ENCODE measurements at regions not wholly inside any gene's neighbourhood (a gene's known extent, or its start where the extent isn't known, plus 50 kb on each side); places are given as distances from the start of the nearest gene placed in this dataset.
A peak's percentile ranks its signal among the peaks of the same experiment; 100 is the strongest.
"Not testable (repeated sequence)": the region's sequence is repeated elsewhere in the genome, so short reads cannot be mapped to it uniquely, and the experiment has no call there.

GRCh38 chr6:27642744-27643456 lies 170.0 kb upstream of the ZNF184 start:
- no TSS peak for BruUV-seq (replicated peaks)
- no peak overlapping the region for H3K27ac ChIP-seq (ENCODE audit: low read length)
- H3F3A ChIP-seq (ENCODE audit: low read length, unreplicated experiment) = no peaks in the 10 kb centered on the region
- intact Hi-C loops (cut with micrococcal nuclease) = no loop called here
- no peaks in the 10 kb centered on the region for H3K9me2 ChIP-seq (replicated peaks; ENCODE audit: low read length)
- no peaks in the 10 kb centered on the region for H3K27me3 ChIP-seq (ENCODE audit: low read length)
- TF ChIP-seq, protein P1, sequence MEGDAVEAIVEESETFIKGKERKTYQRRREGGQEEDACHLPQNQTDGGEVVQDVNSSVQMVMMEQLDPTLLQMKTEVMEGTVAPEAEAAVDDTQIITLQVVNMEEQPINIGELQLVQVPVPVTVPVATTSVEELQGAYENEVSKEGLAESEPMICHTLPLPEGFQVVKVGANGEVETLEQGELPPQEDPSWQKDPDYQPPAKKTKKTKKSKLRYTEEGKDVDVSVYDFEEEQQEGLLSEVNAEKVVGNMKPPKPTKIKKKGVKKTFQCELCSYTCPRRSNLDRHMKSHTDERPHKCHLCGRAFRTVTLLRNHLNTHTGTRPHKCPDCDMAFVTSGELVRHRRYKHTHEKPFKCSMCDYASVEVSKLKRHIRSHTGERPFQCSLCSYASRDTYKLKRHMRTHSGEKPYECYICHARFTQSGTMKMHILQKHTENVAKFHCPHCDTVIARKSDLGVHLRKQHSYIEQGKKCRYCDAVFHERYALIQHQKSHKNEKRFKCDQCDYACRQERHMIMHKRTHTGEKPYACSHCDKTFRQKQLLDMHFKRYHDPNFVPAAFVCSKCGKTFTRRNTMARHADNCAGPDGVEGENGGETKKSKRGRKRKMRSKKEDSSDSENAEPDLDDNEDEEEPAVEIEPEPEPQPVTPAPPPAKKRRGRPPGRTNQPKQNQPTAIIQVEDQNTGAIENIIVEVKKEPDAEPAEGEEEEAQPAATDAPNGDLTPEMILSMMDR (conservative IDR thresholded peaks at IDR 0.05; ENCODE audit: low read depth, low read length) = no peak
- no peak for TF ChIP-seq EZH2 (IDR thresholded peaks at IDR 0.05; ENCODE audit: low read length, unreplicated experiment)
- TF ChIP-seq EZH2phosphoT487 (IDR thresholded peaks at IDR 0.05; ENCODE audit: borderline replicate concordance, low read length) = no peak
- DNase-seq (no peak), ATAC-seq (no peak)
- no peak overlapping the region for H3K4me3 ChIP-seq (ENCODE audit: low read length)
- no peaks in the 10 kb centered on the region for H3K79me2 ChIP-seq (ENCODE audit: low read length)
- no peaks in the 10 kb centered on the region for H3K36me3 ChIP-seq (ENCODE audit: low read depth, low read length)
- no peak overlapping the region for H3K9ac ChIP-seq (ENCODE audit: low read length)
- H2AFZ ChIP-seq (ENCODE audit: low read length) = no peak overlapping the region
- no peaks in the 10 kb centered on the region for H3K9me3 ChIP-seq (ENCODE audit: low read length)
- H3K4me2 ChIP-seq (ENCODE audit: low read length) = no peak overlapping the region
- no peaks in the 10 kb centered on the region for H3K4me1 ChIP-seq (ENCODE audit: insufficient read depth, low read length)
- no peaks in the 10 kb centered on the region for H4K20me1 ChIP-seq (ENCODE audit: low read length)
- POLR2A ChIA-PET (ENCODE audit: unreplicated experiment) = no interaction called here
- CTCF ChIA-PET = no interaction called here

DNA sequence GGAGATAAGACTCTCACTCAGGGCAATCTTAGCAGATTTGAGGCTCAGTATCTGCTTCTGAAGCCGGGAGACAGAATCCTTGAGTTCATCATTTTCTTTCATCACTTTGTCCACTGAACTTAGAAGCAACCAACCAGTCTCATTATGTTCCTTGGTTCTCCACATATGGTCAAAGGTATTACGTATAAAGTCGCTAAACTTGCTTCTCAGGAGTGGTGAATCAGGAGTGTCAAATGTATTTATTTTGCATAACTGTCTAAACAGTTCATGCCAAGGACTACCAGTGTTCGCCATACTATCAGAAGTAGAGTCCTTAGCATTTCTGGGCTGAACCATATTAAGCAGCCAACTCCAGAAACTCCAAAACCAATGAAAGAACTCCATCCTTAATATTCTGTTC lies 163.0 kb upstream of the ZNF184 start:
- intact Hi-C loops (cut with micrococcal nuclease); H3K27me3 ChIP-seq (ENCODE audit: low read length); H3K79me2 ChIP-seq (ENCODE audit: low read length); H3K36me3 ChIP-seq (ENCODE audit: low read depth, low read length); CTCF ChIA-PET; H3K9ac ChIP-seq (ENCODE audit: low read length); H3F3A ChIP-seq (ENCODE audit: low read length, unreplicated experiment); H3K9me2 ChIP-seq (replicated peaks; ENCODE audit: low read length); H3K4me1 ChIP-seq (ENCODE audit: insufficient read depth, low read length); H3K4me2 ChIP-seq (ENCODE audit: low read length); H4K20me1 ChIP-seq (ENCODE audit: low read length); POLR2A ChIA-PET (ENCODE audit: unreplicated experiment); H3K27ac ChIP-seq (ENCODE audit: low read length); ATAC-seq; H3K9me3 ChIP-seq (ENCODE audit: low read length); H3K4me3 ChIP-seq (ENCODE audit: low read length); BruUV-seq (replicated peaks); H2AFZ ChIP-seq (ENCODE audit: low read length): not testable (repeated sequence)
- DNase-seq = peak; percentile 43

- H3K9ac ChIP-seq (ENCODE audit: low read length); H3K9me2 ChIP-seq (replicated peaks; ENCODE audit: low read length); CTCF ChIA-PET; H3K27me3 ChIP-seq (ENCODE audit: low read length); H2AFZ ChIP-seq (ENCODE audit: low read length); H3K36me3 ChIP-seq (ENCODE audit: low read depth, low read length); H3F3A ChIP-seq (ENCODE audit: low read length, unreplicated experiment); H3K79me2 ChIP-seq (ENCODE audit: low read length); H3K4me3 ChIP-seq (ENCODE audit: low read length); intact Hi-C loops (cut with micrococcal nuclease); POLR2A ChIA-PET (ENCODE audit: unreplicated experiment); H4K20me1 ChIP-seq (ENCODE audit: low read length); ATAC-seq; BruUV-seq (replicated peaks); H3K9me3 ChIP-seq (ENCODE audit: low read length); H3K27ac ChIP-seq (ENCODE audit: low read length); H3K4me2 ChIP-seq (ENCODE audit: low read length); H3K4me1 ChIP-seq (ENCODE audit: insufficient read depth, low read length): not testable (repeated sequence)
- DNase-seq = peak; percentile 50
These were observed 160.3 kb upstream of the ZNF184 start for GRCh38 chr6:27633221-27633688.

DNA sequence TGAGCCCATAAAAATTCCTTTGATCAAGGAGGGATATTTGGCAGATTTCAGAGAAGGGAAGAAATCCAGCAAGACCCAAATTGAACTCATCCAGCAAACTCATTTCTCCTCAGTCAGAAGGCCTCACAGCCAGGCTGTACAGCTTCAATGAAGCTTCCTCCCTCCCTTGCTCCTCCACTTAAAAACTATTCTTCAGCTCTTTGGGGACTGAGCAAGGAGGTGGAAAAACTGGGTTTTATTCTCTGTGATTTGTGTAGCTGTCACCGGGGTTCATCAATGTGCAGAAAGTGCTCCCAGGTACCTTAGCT lies 158.7 kb upstream of the ZNF184 start:
- Histone ChIP-seq H3K4me1 (ENCODE audit: insufficient read depth, low read length) (0 out of 2 replicates have a peak, but pooled peaks cover 4% of the 10 kb centered on the region), H2AFZ (ENCODE audit: low read length) (no peak overlapping the region; the same call in 1 of the 2 replicates), H3K9ac (ENCODE audit: low read length) (no peak overlapping the region), H3F3A (ENCODE audit: low read length, unreplicated experiment) (peaks cover 3% of the 10 kb centered on the region), H3K9me2 (replicated peaks; ENCODE audit: low read length) (no peaks in the 10 kb centered on the region), H3K27ac (ENCODE audit: low read length) (no peak overlapping the region), H4K20me1 (ENCODE audit: low read length) (no peaks in the 10 kb centered on the region), H3K79me2 (ENCODE audit: low read length) (no peaks in the 10 kb centered on the region), H3K4me2 (ENCODE audit: low read length) (peak overlapping the region; percentile 91; the same call in 1 of the 2 replicates), H3K27me3 (ENCODE audit: low read length) (no peaks in the 10 kb centered on the region), H3K9me3 (ENCODE audit: low read length) (peaks cover 6% of the 10 kb centered on the region), H3K36me3 (ENCODE audit: low read depth, low read length) (no peaks in the 10 kb centered on the region), H3K4me3 (ENCODE audit: low read length) (peak overlapping the region; percentile 75; the same call in 1 of the 2 replicates)
- DNase-seq (no peak), ATAC-seq (no peak)
- no TSS peak for BruUV-seq (replicated peaks)
- intact Hi-C loops (cut with micrococcal nuclease) = no loop called here
- CTCF ChIA-PET = interaction anchor here (0.5 kb wide), 1 partner anchor 30 kb away, joined by 5 read pairs; no protein-coding TSS in a partner anchor
- POLR2A ChIA-PET (ENCODE audit: unreplicated experiment) = no interaction called here
- TF ChIP-seq, protein P1 (conservative IDR thresholded peaks at IDR 0.05; ENCODE audit: low read depth, low read length) = no peak
- no peak for TF ChIP-seq EZH2phosphoT487 (IDR thresholded peaks at IDR 0.05; ENCODE audit: borderline replicate concordance, low read length)
- no peak for TF ChIP-seq EZH2 (IDR thresholded peaks at IDR 0.05; ENCODE audit: low read length, unreplicated experiment)

All from PC-3 (cell line).